ENCODE measurements at regions not wholly inside any gene's neighbourhood (a gene's known extent, or its start where the extent isn't known, plus 50 kb on each side); places are given as distances from the start of the nearest gene placed in this dataset.

GRCh38 chrX:57848857-57849256 lies 61.4 kb downstream of the ZXDA start:
- ATAC-seq (no peak), DNase-seq (no peak)
- no peak overlapping the region for H3K27ac Mint-ChIP-seq
- H3K4me1 Mint-ChIP-seq (ENCODE audit: low read depth): no peaks in the 10 kb centered on the region
- no peaks in the 10 kb centered on the region for H3K36me3 Mint-ChIP-seq (ENCODE audit: low read depth)
- POLR2A ChIA-PET: no interaction called here
- H3K27me3 Mint-ChIP-seq (ENCODE audit: low read depth): no peaks in the 10 kb centered on the region
- peaks cover 6% of the 10 kb centered on the region for H3K9me3 Mint-ChIP-seq (ENCODE audit: insufficient read depth)
- CTCF ChIA-PET: no interaction called here
- no peak overlapping the region for H3K4me3 Mint-ChIP-seq

GRCh38 chrX:57822818-57823217 lies 87.4 kb downstream of the ZXDA start:
- no peaks in the 10 kb centered on the region for H3K9me3 Mint-ChIP-seq (ENCODE audit: insufficient read depth)
- POLR2A ChIA-PET: no interaction called here
- DNase-seq: no peak
- CTCF ChIA-PET: interaction anchor here (0.6 to 1.1 kb wide), 2 partner anchors 107 to 198 kb away, joined by 3 read pairs; no protein-coding TSS in a partner anchor
- H3K27me3 Mint-ChIP-seq (ENCODE audit: low read depth): no peaks in the 10 kb centered on the region
- no peak overlapping the region for H3K27ac Mint-ChIP-seq
- ATAC-seq: no peak
- no peak overlapping the region for H3K4me3 Mint-ChIP-seq
- H3K36me3 Mint-ChIP-seq (ENCODE audit: low read depth): no peaks in the 10 kb centered on the region
- no peaks in the 10 kb centered on the region for H3K4me1 Mint-ChIP-seq (ENCODE audit: low read depth)

- Mint-ChIP-seq H3K9me3 (ENCODE audit: insufficient read depth) (no peaks in the 10 kb centered on the region), H3K36me3 (ENCODE audit: low read depth) (no peaks in the 10 kb centered on the region), H3K27ac (no peak overlapping the region), H3K4me1 (ENCODE audit: low read depth) (no peaks in the 10 kb centered on the region), H3K4me3 (no peak overlapping the region), H3K27me3 (ENCODE audit: low read depth) (no peaks in the 10 kb centered on the region)
- ATAC-seq: no peak
- no peak for DNase-seq
- ChIA-PET POLR2A (no interaction called here), CTCF (interaction anchor here (1.1 kb wide), 1 partner anchor 198 kb away, joined by 3 read pairs; no protein-coding TSS in a partner anchor)
These were observed 87.9 kb downstream of the ZXDA start for GRCh38 chrX:57822398-57822797.

GRCh38 chrX:57821703-57822387 lies 88.4 kb downstream of the ZXDA start:
- Mint-ChIP-seq H3K27ac (no peak overlapping the region), H3K27me3 (ENCODE audit: low read depth) (no peaks in the 10 kb centered on the region), H3K36me3 (ENCODE audit: low read depth) (no peaks in the 10 kb centered on the region), H3K9me3 (ENCODE audit: insufficient read depth) (no peaks in the 10 kb centered on the region), H3K4me1 (ENCODE audit: low read depth) (no peaks in the 10 kb centered on the region), H3K4me3 (no peak overlapping the region)
- ChIA-PET POLR2A (no interaction called here), CTCF (interaction anchor here (1.1 kb wide), 1 partner anchor 199 kb away, joined by 3 read pairs; no protein-coding TSS in a partner anchor)
- DNase-seq (peak; percentile 42), ATAC-seq (no peak)

GRCh38 chrX:57817302-57817701 lies 93.0 kb downstream of the ZXDA start:
- Mint-ChIP-seq H3K27ac (no peak overlapping the region), H3K36me3 (ENCODE audit: low read depth) (no peaks in the 10 kb centered on the region), H3K4me3 (no peak overlapping the region), H3K4me1 (ENCODE audit: low read depth) (no peaks in the 10 kb centered on the region), H3K9me3 (ENCODE audit: insufficient read depth) (no peaks in the 10 kb centered on the region), H3K27me3 (ENCODE audit: low read depth) (no peaks in the 10 kb centered on the region)
- ATAC-seq (no peak), DNase-seq (no peak)
- ChIA-PET CTCF (no interaction called here), POLR2A (no interaction called here)

GRCh38 chrX:57772637-57773036 lies 92.6 kb upstream of the NLRP2B start:
- Mint-ChIP-seq H3K27ac (no peak overlapping the region), H3K36me3 (ENCODE audit: low read depth) (no peaks in the 10 kb centered on the region), H3K9me3 (ENCODE audit: insufficient read depth) (no peaks in the 10 kb centered on the region), H3K4me1 (ENCODE audit: low read depth) (no peaks in the 10 kb centered on the region), H3K27me3 (ENCODE audit: low read depth) (no peaks in the 10 kb centered on the region), H3K4me3 (no peak overlapping the region)
- CTCF ChIA-PET: no interaction called here
- ATAC-seq (no peak), DNase-seq (no peak)
- POLR2A ChIA-PET: no interaction called here

GRCh38 chrX:57771689-57772088 lies 91.6 kb upstream of the NLRP2B start:
- no peaks in the 10 kb centered on the region for H3K4me1 Mint-ChIP-seq (ENCODE audit: low read depth)
- no peaks in the 10 kb centered on the region for H3K9me3 Mint-ChIP-seq (ENCODE audit: insufficient read depth)
- no peaks in the 10 kb centered on the region for H3K27me3 Mint-ChIP-seq (ENCODE audit: low read depth)
- ChIA-PET POLR2A (no interaction called here), CTCF (no interaction called here)
- no peak overlapping the region for H3K27ac Mint-ChIP-seq
- DNase-seq: no peak
- H3K36me3 Mint-ChIP-seq (ENCODE audit: low read depth): no peaks in the 10 kb centered on the region
- no peak for ATAC-seq
- H3K4me3 Mint-ChIP-seq: no peak overlapping the region

- ChIA-PET CTCF (no interaction called here), POLR2A (no interaction called here)
- Mint-ChIP-seq H3K9me3 (ENCODE audit: insufficient read depth) (peaks cover 12% of the 10 kb centered on the region), H3K4me1 (ENCODE audit: low read depth) (no peaks in the 10 kb centered on the region), H3K27ac (no peak overlapping the region), H3K36me3 (ENCODE audit: low read depth) (no peaks in the 10 kb centered on the region), H3K27me3 (ENCODE audit: low read depth) (no peaks in the 10 kb centered on the region), H3K4me3 (no peak overlapping the region)
- no peak for ATAC-seq
- DNase-seq: no peak
These were observed 72.8 kb upstream of the NLRP2B start for GRCh38 chrX:57752866-57753265.

- H3K9me3 Mint-ChIP-seq (ENCODE audit: insufficient read depth): no peaks in the 10 kb centered on the region
- no peaks in the 10 kb centered on the region for H3K27me3 Mint-ChIP-seq (ENCODE audit: low read depth)
- ChIA-PET CTCF (no interaction called here), POLR2A (no interaction called here)
- ATAC-seq (no peak), DNase-seq (no peak)
- H3K4me3 Mint-ChIP-seq: no peak overlapping the region
- H3K27ac Mint-ChIP-seq: no peak overlapping the region
- no peaks in the 10 kb centered on the region for H3K4me1 Mint-ChIP-seq (ENCODE audit: low read depth)
- H3K36me3 Mint-ChIP-seq (ENCODE audit: low read depth): no peaks in the 10 kb centered on the region
These were observed 61.0 kb upstream of the NLRP2B start for GRCh38 chrX:57741107-57741506.

- no peaks in the 10 kb centered on the region for H3K9me3 Mint-ChIP-seq (ENCODE audit: insufficient read depth)
- H3K36me3 Mint-ChIP-seq (ENCODE audit: low read depth): no peaks in the 10 kb centered on the region
- ChIA-PET POLR2A (no interaction called here), CTCF (no interaction called here)
- no peaks in the 10 kb centered on the region for H3K4me1 Mint-ChIP-seq (ENCODE audit: low read depth)
- DNase-seq (no peak), ATAC-seq (no peak)
- H3K27me3 Mint-ChIP-seq (ENCODE audit: low read depth): no peaks in the 10 kb centered on the region
- H3K4me3 Mint-ChIP-seq: no peak overlapping the region
- H3K27ac Mint-ChIP-seq: no peak overlapping the region
These were observed 57.8 kb upstream of the NLRP2B start for GRCh38 chrX:57737881-57738280.
